Astrocyte of the spinal cord (primary cell): ENCODE measurements at regions not wholly inside any gene's neighbourhood (a gene's known extent, or its start where the extent isn't known, plus 50 kb on each side); places are given as distances from the start of the nearest gene placed in this dataset.
"Not testable (repeated sequence)": the region's sequence is repeated elsewhere in the genome, so short reads cannot be mapped to it uniquely, and the experiment has no call there.

Experiments used
- DNase-seq: peaks from one replicate; pipeline ENCODE4 v3.0.0; 2011; ENCODE audit warnings: low read depth, low spot score
- H3K4me3 ChIP-seq: 2 replicates; pipeline ENCODE4 v1.5.1; 2011; ENCODE audit warnings: low read depth, mild to moderate bottlenecking, low read length, moderate library complexity
- CTCF ChIP-seq: IDR thresholded peaks from 2 replicates; pipeline ENCODE4 v1.5.1; 2012; ENCODE audit warnings: low read depth, mild to moderate bottlenecking, low read length, inconsistent platforms
- in situ Hi-C: cut with HindIII; loops from 2 replicates; pipeline ENCODE4 v1.10.0; 2017; ENCODE audit warnings: low sequenced_read_pairs

GRCh38 chr4:165814256-165815020 is 58.6 kb upstream of the TLL1 start:
- no peak for TF ChIP-seq CTCF

GRCh38 chr4:165819126-165819525 is 53.9 kb upstream of the TLL1 start:
- in situ Hi-C loops, DNase-seq, H3K4me3 ChIP-seq: not testable (repeated sequence)

More at GRCh38 chr4:165814256-165815020, 58.6 kb upstream of the TLL1 start:
- in situ Hi-C loops: no loop called here
- DNase-seq: peak; percentile 15
- no peak overlapping the region for H3K4me3 ChIP-seq
